GM21390 (cell line): ENCODE measurements at regions not wholly inside any gene's neighbourhood (a gene's known extent, or its start where the extent isn't known, plus 50 kb on each side); places are given as distances from the start of the nearest gene placed in this dataset.

Source experiments
- ATAC-seq: cut with Tn5 transposase; IDR thresholded peaks from one replicate; pipeline ENCODE4 v1.9.1; 2021; ENCODE audit not compliant: unreplicated experiment

DNA sequence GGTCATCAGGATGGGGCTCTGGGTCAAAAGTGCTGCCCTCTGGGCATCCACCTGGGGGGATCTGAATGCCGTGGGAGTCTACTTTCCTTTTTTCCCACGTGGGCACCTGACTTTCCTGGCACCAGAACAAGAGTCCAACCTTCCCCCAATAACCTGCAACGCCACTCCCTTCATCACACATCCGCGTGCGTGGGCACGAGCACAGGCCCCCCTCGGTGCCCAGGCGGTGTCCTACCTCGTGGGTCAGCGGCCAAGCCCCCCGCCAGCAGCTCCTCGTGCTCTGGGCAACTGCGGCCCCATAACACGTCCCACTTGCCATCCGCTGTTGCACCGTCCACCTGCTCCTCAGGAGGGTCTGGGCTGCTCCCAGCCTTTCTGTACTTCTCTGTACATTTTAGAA, 87.0 kb downstream of the YTHDF1 start:
- no peak for ATAC-seq

DNA sequence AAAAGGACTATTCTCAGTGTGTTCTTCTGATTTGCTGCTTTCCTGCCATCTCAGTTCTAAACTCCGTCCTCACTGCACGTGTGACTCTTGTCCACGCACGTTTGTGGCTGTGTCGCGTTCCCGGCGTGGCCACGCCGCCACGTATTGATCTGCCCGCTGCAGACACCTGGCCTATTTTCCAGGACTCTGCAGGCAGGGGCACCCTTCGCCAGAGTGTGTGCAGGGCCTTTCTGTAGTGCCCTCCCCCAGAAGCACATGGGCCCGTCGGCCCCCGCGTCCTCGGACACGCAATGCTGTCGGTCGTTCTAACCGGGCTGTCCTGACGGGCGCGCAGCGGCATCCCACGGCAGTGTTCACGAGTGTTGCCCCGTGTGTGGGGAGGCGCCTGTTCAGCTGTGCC, 87.6 kb downstream of the YTHDF1 start:
- no peak for ATAC-seq

DNA sequence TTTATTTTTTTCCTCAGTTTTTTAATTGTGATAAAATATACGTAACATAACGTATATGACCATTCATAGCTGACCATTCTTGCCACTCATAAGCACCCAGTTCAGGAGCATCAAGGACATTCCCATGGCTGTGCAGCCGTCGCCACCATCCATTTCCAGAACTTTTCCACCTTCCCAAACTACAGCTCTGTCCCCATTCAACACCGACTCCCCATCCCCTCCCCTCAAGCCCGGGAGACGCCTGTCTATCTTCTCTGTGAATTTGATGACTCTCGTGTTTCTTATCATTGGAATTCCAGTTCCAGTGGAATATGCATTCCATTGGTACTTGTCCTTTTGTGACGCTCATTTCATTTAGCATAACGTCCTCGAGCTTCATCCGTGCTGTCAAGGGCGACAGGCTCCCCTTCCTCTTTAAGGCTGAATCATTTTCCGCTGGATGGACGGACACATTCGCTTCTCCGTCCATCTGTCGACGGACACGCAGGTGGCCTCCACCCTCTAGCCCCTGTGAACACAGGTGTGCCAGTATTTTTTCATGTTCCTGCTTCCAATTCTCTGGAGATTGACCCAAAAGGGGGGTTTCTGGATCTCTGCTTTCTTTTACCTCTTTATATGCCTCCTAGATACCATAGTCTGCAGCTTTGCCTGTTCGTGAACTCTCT, 88.1 kb downstream of the YTHDF1 start:
- no peak for ATAC-seq

DNA sequence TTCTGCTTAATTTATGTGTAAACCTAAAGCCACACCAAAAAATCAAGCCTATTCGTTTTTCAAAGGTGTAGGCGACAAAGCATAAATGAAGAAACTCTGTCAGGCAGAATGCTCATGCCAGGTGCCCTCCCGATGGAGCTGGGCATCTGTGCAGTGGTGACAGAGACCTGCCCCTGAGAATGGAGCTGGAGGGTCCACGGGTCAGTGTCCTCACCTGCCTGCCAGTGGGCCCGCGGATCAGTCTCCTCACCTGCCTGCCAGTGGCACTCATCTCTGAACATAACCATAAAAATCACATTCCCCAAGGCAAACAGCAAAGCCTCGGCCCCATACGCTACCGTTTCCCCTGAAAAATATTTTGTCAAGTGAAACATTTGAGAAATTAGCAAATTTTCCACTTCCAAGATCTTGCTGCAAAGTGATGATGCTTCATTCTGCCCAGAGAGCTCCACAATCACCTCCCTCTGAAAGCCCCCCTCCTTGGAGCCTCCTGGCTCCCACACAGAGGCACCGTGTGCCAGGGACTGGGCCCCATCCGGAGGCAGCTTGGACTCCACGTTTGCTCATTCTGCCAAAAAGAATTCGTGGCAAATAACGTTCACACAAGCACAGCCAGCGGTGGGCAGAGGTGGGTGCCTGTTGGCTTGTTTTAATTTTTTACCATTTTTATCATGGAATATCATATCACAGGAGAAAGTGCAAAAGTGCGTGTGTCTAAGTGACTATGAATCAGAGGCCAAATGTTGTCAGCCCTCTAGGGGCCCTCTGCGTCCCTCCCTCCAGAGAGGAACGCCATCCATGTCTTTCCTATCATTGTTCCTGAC, 88.8 kb downstream of the YTHDF1 start:
- no peak for ATAC-seq

DNA sequence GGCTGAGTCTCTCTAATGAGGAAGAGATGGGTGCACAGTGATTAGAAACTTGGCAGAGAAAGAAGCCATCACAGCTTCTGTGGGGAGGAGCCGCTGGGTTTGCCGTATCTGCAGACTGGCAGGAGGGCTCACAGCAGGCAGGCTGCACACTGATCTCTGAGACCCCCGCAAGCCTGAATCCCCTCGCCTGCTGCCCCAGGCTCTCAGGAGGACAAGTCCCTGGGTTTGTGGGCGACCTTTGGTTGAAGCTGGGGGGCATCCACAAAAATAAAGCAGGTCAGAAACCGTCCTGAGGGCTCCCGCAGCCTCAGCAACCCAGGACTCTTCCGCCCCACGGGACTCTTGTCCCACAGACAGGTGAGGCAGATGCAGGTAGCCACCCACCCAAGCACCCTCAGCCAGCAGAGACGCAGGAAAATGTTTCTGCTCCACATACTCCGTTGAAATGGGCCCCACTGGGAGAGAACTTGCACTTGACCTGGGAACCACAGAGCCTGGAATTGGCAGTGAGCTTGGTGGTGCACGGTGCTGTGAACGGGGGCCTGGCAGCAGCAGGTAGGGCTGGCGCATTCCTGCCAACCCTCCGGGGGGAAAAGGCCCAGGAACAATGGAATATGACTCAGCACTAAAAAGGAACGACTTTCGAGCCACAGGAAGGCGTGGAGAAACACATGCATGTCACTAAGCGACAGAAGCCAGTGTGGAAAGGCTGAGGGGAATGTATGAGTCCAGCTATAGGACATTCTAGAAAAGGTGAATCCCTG, 89.9 kb downstream of the YTHDF1 start:
- ATAC-seq: no peak

DNA sequence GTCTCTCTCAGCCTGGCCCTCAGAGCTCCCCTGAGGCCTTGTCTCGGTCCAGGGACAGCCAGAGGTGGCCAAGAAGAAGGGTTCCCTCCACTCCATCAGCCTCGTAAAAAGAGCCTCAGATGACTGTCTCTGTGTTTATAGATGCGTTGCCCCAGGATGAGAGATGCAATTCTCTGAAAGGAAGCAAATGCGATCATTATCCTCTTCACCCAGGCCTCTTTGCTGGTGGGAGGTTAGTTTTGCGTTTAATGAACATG, 90.4 kb downstream of the YTHDF1 start:
- ATAC-seq: no peak

DNA sequence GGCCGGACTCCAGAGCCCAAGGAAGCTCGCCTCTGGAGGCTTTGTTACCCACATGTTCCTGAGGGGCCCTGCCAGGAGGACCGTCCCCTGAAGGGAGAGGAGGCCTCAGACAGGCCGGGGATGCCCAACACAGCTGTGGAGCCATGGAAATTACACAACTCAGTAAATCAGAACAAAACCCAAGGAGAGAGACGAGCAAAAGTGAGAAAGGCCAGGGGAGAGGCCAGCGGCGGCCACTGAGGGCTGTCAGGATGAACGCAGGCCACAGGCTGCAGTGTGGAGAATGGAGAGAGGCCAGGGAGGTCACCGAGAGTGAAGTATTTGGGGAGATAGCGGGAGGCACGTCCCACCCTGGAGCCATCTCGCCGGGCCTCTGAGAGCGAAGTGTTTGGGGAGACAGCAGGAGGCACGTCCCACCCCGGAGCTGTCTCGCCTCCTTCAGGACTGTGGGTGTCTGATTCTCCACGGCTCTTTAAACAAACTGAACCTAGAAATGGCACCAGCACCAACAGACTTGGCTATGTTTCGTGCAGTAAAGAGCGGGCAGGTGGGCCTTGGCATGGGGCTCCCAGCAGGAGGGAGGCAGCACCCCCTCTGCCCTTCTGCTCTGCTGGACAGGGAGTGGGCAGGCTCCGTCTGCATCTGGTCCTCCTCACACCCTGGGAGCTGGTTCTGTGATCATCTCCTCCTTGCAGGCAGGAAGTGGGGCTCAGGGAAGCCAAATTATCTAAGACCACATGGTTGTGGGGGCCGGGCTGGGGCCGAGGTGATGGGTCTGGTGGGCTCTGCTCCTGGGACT, 91.0 kb downstream of the YTHDF1 start:
- no peak for ATAC-seq

DNA sequence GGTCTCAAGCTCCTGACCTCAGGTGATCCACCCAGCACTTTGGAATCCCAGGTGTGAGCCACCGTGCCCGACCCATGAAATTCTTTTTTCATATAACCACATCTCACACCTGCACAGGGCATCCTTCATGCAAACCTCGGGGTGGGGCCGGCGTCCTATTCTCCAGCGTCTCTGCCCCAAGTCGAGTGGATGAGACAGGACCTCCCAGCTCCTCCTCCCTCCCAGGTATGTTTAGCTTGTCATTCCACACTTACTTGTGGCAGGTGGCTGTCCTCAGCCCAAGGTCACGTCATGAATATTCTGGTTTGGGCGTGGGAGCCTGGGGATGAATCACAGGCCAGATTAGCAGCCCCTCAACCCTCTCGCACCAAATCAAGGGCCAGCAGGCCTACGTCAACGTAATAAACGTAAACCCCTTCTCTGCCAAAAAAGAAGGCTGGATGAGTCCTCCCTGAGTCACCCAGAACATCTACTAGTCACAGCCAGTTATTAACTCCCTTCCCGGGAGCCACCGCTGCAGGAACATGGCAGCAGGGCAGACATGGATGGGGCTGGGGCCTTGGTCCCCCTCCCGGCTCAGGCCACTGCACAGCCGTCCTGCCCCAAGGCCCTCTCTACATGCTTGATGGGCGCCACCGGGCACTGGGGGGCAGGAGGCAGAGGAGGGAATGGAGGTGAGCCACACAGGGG, 91.7 kb downstream of the YTHDF1 start:
- ATAC-seq: no peak

DNA sequence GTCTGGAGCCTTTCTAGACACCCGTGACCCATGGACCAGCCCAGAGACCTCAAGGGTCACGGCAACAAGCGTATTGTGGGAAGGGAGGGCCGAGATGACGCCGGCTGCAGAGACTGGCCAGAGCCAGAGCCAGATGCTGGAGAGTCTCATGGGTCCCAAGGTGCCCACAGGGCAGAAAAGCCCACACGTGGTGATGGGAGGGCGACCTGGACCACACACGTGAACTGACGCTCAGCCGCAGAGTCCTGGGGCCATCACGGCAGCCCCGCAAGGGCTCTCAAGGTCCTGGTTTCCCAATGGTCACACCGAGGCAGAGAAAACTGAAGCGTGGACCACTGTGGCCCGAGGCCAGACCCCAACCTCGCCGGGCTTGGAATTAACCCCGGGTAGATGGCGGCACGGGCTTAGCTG, 92.6 kb downstream of the YTHDF1 start:
- ATAC-seq: no peak

DNA sequence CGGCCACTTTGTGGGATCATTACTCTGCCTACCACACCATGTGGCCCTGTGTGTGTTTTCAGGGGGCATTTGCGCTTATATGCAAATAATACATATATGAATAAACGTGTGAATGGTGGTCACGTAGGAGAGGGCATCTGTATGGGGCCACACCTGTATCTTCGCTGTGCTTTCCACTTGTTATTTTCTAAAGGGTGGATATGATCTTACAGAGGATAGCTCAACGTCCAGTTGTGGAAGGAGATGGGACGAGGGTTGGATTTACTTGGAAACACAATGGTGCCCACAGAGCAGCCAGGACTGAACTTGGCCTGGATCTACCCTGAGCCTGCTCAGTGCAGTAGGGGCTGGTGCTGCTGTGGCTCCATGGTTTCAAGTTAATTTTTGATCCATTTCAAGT, 93.3 kb downstream of the YTHDF1 start:
- no peak for ATAC-seq

DNA sequence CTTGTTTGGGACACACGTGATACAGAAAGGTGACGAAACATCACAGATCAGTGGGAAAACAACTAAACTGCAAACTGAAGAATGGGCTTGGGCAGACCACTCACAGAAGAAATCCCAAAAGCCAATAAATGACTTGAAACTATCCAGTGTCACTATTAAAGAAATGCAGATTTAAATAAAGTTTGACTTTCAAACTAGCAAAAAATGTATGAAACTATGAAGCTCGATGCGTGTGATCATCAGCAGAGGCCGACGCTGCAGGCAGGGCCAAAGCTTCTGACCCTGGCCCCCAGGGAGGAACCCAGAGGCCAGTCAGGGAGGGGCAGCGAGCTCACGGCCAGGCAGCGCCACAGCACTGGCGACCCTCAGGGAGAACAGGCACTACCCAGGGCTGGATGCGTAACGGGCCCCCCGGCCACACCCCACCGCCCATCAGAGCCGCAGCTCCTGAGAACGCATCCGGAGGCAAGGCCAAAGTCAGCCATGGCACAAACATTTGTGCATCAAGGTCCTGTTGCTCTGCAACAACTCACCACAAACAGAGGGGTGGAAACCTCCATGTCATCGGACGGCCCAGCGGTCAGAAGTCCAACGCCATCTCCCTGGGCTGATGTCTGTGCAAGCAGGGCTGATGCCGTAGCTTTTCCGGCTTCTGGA, 94.1 kb downstream of the YTHDF1 start:
- ATAC-seq: no peak

DNA sequence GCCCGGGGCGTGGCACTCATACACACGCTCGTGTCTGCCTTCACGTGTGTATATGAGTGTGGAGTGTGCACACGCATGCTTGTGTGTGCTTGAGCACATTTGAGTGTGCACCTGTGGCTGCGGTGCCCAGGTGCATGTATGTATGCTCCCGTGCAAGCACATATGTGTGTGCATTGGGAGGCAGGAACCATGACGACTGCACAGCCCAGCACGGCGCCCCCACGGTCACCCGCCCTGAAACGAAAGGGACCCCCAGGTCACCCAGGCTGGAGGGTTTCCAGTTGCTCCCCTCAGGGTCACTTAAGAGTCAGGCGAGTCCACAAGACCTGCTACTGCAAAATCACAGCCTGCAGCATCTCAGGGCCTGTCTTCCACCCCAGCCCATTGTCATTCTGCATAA, 94.7 kb downstream of the YTHDF1 start:
- ATAC-seq: no peak

DNA sequence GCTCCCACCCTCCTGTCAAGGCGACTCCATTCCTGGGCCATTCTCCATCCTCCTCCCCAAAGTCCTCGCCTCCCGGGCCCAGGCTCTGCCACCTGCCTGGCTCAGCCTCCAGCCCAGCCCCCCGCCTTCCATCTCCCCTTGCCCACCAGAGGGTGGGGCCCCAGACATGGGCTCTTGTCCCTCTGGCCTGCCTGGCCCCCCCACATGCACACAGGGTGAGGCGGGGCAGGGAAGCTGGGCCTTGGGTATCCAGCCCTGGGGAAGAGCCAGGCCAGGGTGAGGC, 95.2 kb downstream of the YTHDF1 start:
- ATAC-seq: no peak

DNA sequence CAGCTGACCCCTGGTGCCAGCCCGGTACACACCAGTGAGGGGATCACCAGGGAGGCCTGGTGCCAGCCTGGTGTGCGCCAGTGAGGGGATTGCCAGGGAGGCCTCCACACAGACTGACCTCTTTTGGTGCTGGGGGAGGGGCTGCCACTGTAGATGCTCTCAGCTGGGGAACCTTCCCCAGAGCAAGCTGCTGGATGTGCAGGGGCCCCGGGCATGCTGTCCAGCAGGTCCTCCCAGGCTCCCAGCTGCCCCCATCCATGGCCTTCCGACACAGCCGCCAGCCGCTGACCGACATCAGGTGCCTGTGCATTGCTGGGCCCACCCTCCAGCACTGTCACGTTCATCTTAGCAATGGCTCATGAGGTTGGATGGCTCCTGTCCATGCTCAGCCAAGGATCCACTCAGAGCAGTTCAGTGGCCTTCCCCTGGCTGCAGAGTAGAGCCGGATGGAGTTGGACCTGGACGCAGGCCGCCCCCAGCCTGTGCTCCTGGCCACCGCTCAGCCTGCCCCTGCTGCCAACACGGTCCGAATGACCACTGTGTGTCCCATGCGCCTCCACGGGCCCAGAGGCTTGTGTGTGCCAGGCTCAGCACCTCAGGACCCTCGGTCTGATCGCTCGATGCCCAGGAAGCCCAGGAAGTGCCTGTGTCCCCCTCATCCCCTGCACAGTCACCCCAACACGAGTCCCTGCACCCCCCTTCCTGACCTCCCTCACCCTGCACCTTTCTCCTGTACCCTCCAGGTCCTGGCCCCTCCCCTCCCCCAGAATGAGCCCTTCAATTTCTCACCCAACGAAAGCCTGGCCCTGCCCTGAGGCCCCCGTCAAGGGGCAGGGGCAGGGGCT, 95.7 kb downstream of the YTHDF1 start:
- no peak for ATAC-seq

DNA sequence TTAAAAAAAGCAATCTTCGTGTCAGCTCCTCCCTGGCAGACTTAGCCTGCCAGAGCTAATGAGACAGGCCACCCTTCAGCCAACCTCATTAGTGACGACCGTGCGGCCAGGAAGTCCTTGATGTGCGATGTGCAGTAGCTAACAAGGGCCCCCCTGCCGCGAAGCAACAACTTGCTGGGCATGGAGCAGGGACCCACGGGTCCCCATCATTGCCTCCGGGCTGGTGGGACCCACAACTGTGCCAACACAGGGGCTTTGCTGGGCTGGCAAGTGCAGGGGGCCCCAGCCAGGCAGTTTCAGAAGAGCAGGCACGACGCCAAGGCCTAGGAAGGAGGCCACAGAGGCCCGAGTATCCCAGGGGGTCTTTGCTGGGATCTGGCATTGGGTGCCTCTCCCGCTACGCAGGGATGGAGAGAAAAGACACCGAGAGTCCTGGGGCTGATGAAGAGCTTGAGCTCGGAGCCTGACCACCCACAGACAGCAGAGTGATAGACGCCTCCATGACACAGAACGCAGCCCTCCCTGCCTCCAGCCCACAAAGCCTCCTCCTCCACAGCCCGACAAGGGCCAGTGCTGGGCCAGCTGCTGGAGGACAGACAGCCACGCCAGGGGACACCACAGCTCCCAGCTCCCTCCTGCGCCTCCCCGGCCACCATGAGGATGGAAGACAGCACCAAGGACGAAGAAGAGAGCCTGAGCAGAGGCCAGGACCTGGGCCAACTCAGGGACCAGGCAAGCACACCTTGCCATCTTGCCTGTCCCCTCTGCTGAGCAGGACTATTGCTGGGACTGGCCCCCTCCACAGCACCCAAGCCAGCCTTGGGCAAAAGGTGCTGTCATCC, 96.6 kb downstream of the YTHDF1 start:
- ATAC-seq: no peak

DNA sequence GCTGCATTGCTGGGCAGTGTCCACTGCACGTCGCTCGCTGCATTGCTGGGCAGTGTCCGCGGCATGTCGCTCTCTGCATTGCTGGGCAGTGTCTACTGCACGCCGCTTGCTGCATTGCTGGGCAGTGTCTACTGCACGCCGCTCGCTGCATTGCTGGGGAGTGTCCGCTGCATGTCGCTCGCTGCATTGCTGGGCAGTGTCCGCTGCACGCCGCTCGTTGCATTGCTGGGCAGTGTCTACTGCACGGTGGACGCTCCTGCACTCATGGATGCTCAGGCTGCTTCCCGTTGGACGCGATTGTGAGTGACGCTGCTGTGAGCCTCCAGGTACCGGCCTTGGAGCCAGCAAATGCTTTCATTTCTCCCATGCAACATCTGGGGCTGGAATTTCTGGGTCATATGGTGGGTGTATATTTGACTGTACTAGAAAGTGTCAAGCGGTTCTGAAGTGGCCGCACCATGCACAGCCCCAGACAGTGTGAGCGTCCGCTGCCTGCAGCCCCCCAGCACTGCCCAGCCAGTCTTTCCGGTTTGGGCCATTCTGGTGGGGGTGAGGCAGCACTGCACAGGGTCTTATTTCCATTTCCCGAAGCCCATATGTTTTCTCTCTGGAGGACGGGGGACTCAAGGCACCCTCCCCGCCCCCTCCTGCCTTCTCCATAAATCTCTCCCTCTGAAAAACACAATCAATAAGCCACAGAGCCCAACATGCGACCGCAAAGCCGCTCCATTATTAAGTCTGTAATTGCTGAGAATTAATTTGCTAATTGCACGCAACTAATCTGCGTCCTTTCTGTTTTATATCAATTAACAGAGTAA, 97.4 kb downstream of the YTHDF1 start:
- no peak for ATAC-seq

DNA sequence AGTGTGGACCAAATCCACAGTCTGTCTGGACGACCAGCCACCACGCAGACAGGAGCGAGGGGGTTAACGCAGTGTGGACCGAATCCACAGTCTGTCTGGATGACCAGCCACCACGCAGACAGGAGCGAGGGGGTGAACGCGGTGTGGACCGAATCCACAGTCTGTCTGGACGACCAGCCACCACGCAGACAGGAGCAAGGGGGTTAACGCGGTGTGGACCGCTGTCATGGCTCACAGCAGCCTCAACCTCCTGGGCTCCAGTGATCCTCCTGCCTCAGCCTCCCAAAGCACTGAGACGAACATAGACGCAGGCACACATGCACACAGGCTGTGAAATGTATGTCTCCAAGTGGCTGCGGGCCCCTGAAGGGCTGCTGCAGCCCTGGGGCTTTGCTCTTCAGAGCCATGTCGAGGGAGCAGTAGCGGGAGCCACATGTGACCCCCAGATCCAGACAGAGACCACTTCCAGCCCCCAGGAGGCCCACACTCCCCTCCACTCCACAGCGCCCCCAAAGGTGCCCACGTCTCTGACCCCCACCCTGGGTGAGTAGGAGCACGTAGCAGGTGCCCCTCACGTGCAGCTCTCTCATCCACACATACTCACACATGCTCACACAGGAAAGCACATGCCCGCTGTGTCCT, 98.1 kb downstream of the YTHDF1 start:
- no peak for ATAC-seq
